Fibroblast of skin of left quadriceps (primary cell): ENCODE measurements at regions not wholly inside any gene's neighbourhood (a gene's known extent, or its start where the extent isn't known, plus 50 kb on each side); places are given as distances from the start of the nearest gene placed in this dataset.
"Not testable (repeated sequence)": the region's sequence is repeated elsewhere in the genome, so short reads cannot be mapped to it uniquely, and the experiment has no call there.

ENCODE experiments used
- DNase-seq, 2 experiments: peaks; one replicate each; pipeline ENCODE4 v3.0.0-alpha.2; 2013; ENCODE audit warnings: low read depth in 2 of 2

GRCh38 chr12:17695495-17695894 lies 394.5 kb downstream of the RERGL start:
- DNase-seq = no peak

- no peak for DNase-seq
These were observed 398.6 kb downstream of the RERGL start for GRCh38 chr12:17691369-17691768.

DNA sequence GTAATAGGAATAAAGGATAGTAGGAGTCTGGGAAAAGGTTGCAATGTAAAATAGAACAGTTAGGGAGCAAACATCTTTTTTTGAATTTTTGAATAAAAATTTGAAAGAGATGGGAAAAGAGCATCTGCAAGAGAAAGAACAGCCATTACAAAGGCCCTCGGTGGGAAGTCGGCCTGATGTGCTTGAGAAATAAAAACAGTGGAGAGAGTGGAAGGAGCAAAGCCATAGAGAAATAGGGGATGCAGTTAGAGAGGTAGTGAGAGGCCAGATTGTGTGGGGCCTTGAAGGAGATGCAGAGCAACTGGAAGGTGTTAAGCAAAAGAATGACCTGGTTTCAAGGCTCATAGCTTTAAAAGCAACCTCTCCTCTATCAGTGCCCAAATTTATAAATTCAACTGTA lies 409.8 kb downstream of the RERGL start:
- DNase-seq = no peak

DNA sequence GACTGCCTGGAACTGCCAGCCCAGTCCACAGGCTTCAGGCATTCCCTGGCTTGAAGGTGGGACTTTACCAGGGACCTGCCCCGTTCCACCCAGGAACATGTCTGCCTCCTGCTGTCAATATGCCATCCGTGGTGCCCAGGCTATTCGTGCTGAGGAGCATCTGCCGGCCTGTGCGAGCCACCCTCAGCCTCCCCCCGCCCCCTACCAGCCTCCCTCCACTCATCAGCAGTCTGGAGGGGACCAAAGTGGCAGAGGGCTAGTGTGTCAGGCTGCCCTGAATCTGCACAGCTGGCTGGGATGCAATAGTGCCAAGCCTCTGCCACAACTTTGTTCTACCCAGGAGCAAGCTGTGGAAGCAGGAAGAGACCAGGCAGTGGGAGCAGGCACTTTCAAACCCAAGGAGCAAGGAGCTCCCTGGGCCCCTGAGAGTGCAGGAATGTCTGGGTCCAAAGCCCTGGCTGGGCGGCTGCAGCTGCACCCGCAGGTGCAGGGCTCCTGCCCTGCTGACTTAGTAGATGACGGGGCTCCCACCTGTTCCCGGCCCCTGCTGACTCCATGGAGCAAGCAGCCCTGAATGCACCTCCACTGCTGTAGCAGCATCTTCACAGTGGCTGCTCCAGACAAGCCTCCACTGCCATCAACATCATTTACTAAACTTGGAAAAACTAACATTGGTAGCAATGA lies 423.2 kb downstream of the RERGL start:
- no peak for DNase-seq

GRCh38 chr12:17665839-17666238 lies 424.2 kb downstream of the RERGL start:
- DNase-seq = no peak

DNA sequence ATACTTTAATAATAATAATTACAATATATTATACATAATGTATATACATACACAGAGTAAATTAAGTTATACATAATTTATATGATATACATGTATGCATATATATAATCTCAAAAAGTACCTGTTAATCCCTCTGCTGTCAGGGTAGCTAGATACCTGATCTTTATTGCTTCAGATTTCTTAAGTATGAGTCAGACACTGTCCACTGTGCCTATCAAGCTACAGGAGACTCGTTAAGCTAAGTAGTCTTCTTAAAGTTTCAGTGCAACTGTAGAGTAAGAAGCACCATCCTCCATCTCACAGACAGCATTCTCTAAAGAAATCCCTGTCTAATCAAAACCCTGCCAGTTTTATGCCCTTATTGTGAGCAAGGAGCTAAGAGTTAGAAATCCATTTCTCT lies 428.7 kb downstream of the RERGL start:
- no peak for DNase-seq

DNA sequence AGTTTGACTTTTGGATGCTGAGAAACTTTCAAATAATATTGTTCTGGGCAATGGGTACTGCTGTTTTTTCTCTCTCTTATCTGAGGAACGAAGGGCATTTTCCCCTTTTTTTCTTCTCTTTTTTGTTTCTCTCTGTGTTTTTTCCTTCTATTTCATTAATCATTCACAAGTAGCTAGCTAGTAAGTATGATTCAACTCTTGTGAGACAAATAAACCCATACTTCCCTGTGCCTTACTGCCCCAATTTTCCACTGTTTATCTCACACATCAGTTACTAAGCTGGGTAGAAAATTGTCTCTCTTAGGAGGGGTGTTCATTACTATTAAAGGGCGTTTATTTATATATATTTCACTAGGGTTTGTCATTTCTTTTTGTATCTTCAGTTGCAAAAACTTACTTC lies 437.6 kb downstream of the RERGL start:
- no peak for DNase-seq

DNA sequence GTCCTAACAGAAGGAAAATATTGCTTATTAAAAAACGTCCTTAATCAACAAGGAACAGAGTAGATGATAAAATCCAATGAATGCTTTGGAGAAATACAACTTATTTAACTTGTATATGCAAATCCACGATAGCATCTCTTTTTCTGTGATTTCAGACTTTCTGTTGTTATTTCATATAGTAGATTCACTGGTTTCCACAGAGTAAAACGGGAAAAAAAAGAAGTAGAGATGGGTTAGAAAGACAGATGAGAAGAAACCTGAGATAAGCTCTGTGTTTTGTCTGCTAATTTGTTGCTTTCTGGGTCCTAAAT lies 447.7 kb downstream of the RERGL start:
- no peak for DNase-seq

GRCh38 chr12:17640615-17641014 lies 449.4 kb downstream of the RERGL start:
- no peak for DNase-seq

GRCh38 chr12:17618831-17619230 lies 471.2 kb downstream of the RERGL start:
- no peak for DNase-seq

- no peak for DNase-seq
These were observed 480.3 kb downstream of the RERGL start for GRCh38 chr12:17609701-17610100.

- DNase-seq = no peak
These were observed 480.8 kb downstream of the RERGL start for GRCh38 chr12:17609153-17609552.

- no peak for DNase-seq
These were observed 494.9 kb downstream of the RERGL start for GRCh38 chr12:17595111-17595510.

GRCh38 chr12:17593715-17594406 lies 496.1 kb downstream of the RERGL start:
- DNase-seq = no peak

DNA sequence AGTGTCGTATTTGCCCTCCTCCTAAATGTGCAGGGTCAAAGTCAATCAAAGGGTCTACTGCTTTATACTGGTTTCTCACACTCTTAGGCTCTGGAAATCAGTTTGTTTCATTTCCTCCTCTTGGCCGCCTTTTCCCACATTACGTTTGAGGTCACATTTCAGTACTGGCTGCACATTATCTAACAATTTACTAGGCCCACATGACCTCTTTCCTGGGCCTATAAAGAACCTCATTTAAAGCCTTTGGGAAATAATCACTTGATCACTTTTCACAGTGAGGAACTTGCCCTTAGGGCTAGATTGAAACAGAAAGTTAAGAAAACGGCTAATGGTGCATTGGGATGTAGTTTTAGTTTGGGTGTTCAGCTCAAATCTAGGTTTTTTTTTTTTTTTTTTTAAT lies 497.5 kb downstream of the RERGL start:
- DNase-seq = no peak

DNA sequence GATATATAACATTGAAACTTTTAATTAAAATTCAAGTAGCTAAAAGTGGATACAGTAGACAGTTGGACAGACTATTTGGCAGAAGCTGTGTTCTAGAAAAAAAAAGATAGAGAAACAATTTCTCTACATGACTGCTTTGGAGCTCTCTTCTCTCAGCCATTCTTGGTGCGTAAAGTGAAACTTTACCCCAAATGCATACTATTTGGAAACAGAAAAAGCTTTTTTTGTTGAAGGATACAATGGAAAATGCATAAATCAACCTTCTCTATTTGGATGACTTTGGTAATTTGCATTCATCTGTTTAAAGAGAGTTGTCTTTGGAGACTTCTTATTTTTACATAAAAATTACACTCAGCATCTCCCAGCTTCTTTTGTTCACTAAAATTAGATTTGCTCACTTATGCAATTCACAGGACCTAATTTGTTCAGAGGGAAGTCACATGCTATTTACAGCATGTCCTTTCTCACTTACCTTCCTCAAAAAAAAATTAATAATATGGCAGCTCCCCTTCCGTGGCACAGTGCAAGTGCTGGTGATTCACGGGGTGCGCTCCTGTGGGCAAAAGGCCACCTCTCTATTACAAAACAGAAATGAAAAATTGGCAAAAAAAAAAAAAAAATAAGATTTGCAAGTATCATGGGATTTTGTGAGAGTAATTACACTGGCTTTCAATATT lies 498.9 kb downstream of the RERGL start:
- DNase-seq = no peak

GRCh38 chr12:17588968-17589367 lies 501.0 kb downstream of the RERGL start:
- no peak for DNase-seq

DNA sequence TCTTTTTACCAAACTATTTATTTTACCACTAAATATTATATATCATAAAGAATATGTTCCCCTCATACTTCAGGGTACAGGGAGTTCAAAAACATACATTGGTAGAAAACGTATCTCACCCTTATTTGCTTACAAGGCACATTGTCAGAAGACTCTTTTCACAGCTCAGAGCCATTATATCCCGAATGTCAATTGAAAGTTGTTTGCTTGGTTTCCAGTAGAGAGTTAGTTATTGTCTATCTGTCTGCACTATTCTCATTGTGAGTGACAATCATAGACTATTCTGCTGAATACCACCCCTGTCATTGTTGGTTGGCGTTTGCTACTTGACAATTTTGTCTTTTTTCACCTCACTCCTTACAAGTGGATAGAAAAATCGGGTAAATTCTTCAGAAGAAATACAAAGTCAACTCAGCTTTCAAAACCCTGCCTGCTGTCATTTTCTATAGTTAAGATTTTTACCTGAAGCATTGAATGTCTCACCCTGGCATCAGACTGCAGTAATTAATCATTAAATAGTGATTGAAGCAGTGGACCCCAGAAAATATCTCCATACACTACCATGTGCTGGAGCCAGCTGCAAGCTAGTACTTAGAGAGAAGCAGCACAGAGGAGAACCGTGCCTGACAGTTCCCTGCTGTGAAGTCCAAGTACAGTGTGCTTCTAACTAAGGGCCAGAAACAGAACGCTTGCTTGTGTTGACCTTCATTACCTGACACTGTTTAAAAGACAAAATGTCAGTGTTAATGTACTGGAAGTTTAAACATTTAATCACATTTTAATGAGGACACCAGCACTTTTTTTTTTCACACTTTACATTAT lies 510.6 kb downstream of the RERGL start:
- no peak for DNase-seq

- DNase-seq = no peak
These were observed 512.6 kb downstream of the RERGL start for GRCh38 chr12:17577405-17577804.

GRCh38 chr12:17572250-17572649 lies 517.7 kb downstream of the RERGL start:
- DNase-seq = no peak

DNA sequence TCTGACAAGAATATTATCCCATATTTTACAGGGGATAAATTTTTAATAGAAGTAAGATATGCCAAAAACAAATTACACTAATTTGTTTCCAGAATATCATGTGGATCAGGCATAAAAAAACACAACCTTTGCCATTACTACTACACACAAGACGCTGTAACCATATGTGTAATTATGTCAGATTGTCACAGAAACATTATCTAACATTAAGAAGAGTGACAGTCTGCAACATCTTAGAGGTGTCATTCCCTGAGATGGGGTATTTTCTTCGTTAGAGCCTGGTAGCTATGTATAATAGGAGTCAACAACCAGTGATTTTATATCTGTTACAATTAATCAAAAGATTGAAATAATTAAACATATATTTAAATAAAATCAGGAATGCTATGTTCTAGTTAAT lies 518.9 kb downstream of the RERGL start:
- DNase-seq = no peak

GRCh38 chr12:17564630-17565029 lies 525.4 kb downstream of the RERGL start:
- not testable (repeated sequence) for DNase-seq
